HCT116 (cell line): ENCODE measurements at regions not wholly inside any gene's neighbourhood (a gene's known extent, or its start where the extent isn't known, plus 50 kb on each side); places are given as distances from the start of the nearest gene placed in this dataset.

Source experiments
- ATAC-seq: fragments of 200-7000 bp; cut with Tn5 transposase; 2 replicates; pipeline ENCODE4 v1.9.1; 2020; ENCODE audit warnings: mild to moderate bottlenecking, moderate library complexity
- BruUV-seq: library from RNA; stranded (reverse); fragments of 400-500 nt; replicated peaks from 2 replicates; lab custom pipeline; 2021; lab: Mats Ljungman, UMichigan
- CTCF ChIA-PET: fragments of 300-600 bp; sonication (Branson Sonifier 250); formaldehyde crosslinking; loops from one replicate; lab custom pipeline; 2021; ENCODE audit warnings: antibody characterized with exemption; lab: Charles Lee
- POLR2A ChIA-PET: fragments of 300-600, 350-600 bp; sonication (Branson Sonifier 250); formaldehyde crosslinking; loops from one replicate; lab custom pipeline; 2021; ENCODE audit warnings: antibody characterized with exemption; lab: Charles Lee
- RAD21 ChIA-PET, 2 experiments: fragments of 300-600 bp; sonication (Branson Sonifier 250); formaldehyde crosslinking; loops; one replicate each; lab custom pipeline; 2023; ENCODE audit warnings: low total read pairs in 2 of 2; ENCODE audit not compliant: uncharacterized antibody in 2 of 2, unreplicated experiment in 2 of 2, low non-redundant PET in 1 of 2; lab: Charles Lee
- DNase-seq: peaks from one replicate; pipeline ENCODE4 v3.0.0-alpha.2; 2010; ENCODE audit warnings: low read depth, low spot score
- H2AFZ ChIP-seq: fragments of 200-600 bp; shearing (Covaris generic), sonication (generic); 2 replicates; pipeline ENCODE4 v1.6.1; 2017; ENCODE audit warnings: low read depth, mixed run types, mixed read lengths, antibody characterized with exemption, low read length; ENCODE audit not compliant: poor library complexity, severe bottlenecking
- H3K27ac ChIP-seq: 2 replicates; pipeline ENCODE4 v1.5.1; 2012; ENCODE audit warnings: low read depth, low read length
- H3K27me3 ChIP-seq: fragments of 200-600 bp; sonication (generic); 2 replicates; pipeline ENCODE4 v1.6.1; 2016; ENCODE audit warnings: mixed run types, low read length, mixed read lengths; ENCODE audit not compliant: insufficient read depth
- H3K36me3 ChIP-seq, 2 experiments: fragments of 200-500 bp in 1 of 2; fragments of 200-600 bp in 1 of 2; sonication (Bioruptor generic) in 1 of 2; sonication (generic) in 1 of 2; 2 replicates each; pipeline versions ENCODE4 v1.5.1 to v1.6.1; 2014 to 2016; ENCODE audit warnings: low read length in 2 of 2, inconsistent platforms in 1 of 2, mixed read lengths in 1 of 2, mixed run types in 1 of 2; ENCODE audit not compliant: insufficient read depth in 2 of 2, control insufficient read depth in 1 of 2
- H3K4me1 ChIP-seq, 2 experiments: fragments of 200-600 bp in 1 of 2; sonication (generic) in 1 of 2; 2 replicates each; pipeline versions ENCODE4 v1.5.1 to v1.6.1; 2012 to 2017; ENCODE audit warnings: low read length in 2 of 2, inconsistent platforms in 1 of 2, mild to moderate bottlenecking in 1 of 2, mixed read lengths in 1 of 2, mixed run types in 1 of 2, moderate library complexity in 1 of 2; ENCODE audit not compliant: insufficient read depth in 2 of 2, control insufficient read depth in 1 of 2
- H3K4me2 ChIP-seq: fragments of 200-600 bp; sonication (generic); 2 replicates; pipeline ENCODE4 v1.6.1; 2017; ENCODE audit warnings: mixed run types, low read length, mixed read lengths
- H3K4me3 ChIP-seq, 2 experiments: fragments of 200-600 bp in 1 of 2; sonication (generic) in 1 of 2; replicated peaks in 1 of 2; 2 replicates each; pipeline ENCODE4 v1.5.1; 2011 to 2016; ENCODE audit warnings: low read length in 2 of 2, control low read depth in 1 of 2, low read depth in 1 of 2, mild to moderate bottlenecking in 1 of 2, mixed read lengths in 1 of 2, mixed run types in 1 of 2
- H3K79me2 ChIP-seq: fragments of 200-600 bp; sonication (generic); 2 replicates; pipeline ENCODE4 v1.6.1; 2017; ENCODE audit warnings: mild to moderate bottlenecking, mixed run types, low read length, moderate library complexity, mixed read lengths; ENCODE audit not compliant: insufficient read depth
- H3K9ac ChIP-seq: fragments of 200-600 bp; sonication (generic); 2 replicates; pipeline ENCODE4 v1.6.1; 2016; ENCODE audit warnings: low read length, mixed read lengths
- H3K9me2 ChIP-seq: fragments of 200-600 bp; sonication (generic), shearing (Covaris generic); 2 replicates; pipeline ENCODE4 v1.6.1; 2017; ENCODE audit warnings: mixed run types, mild to moderate bottlenecking, moderate library complexity; ENCODE audit not compliant: insufficient read depth
- H3K9me3 ChIP-seq, 2 experiments: fragments of 200-500 bp in 1 of 2; fragments of 200-600 bp in 1 of 2; sonication (Bioruptor generic) in 1 of 2; sonication (generic) in 1 of 2; 2 replicates each; pipeline ENCODE4 v1.6.1; 2014 to 2017; ENCODE audit warnings: low read length in 2 of 2, mixed read lengths in 2 of 2, inconsistent platforms in 1 of 2, low read depth in 1 of 2, mild to moderate bottlenecking in 1 of 2, mixed run types in 1 of 2, moderate library complexity in 1 of 2; ENCODE audit not compliant: control insufficient read depth in 1 of 2, insufficient read depth in 1 of 2
- H4K20me1 ChIP-seq: fragments of 200-600 bp; sonication (generic), shearing (Covaris generic); 2 replicates; pipeline ENCODE4 v1.6.1; 2017; ENCODE audit warnings: mixed run types, mild to moderate bottlenecking, moderate library complexity; ENCODE audit not compliant: insufficient read depth
- CEBPB ChIP-seq: IDR thresholded peaks from 2 replicates; pipeline ENCODE4 v1.6.1; 2012; ENCODE audit warnings: low read depth
- EGR1 ChIP-seq: IDR thresholded peaks from 2 replicates; pipeline ENCODE4 v1.6.1; 2012; ENCODE audit warnings: low read depth
- EZH2 ChIP-seq: fragments of 200-600 bp; sonication (generic); IDR thresholded peaks from 2 replicates; pipeline ENCODE4 v1.6.1; 2017; ENCODE audit warnings: antibody characterized with exemption, mixed run types
- EZH2phosphoT487 ChIP-seq: fragments of 200-600 bp; IDR thresholded peaks from 2 replicates; pipeline ENCODE4 v1.6.1; 2018; ENCODE audit warnings: antibody characterized with exemption, borderline replicate concordance
- FOSL1 ChIP-seq: IDR thresholded peaks from 2 replicates; pipeline ENCODE4 v1.6.1; 2012; ENCODE audit warnings: low read depth
- JUND ChIP-seq: IDR thresholded peaks from 2 replicates; pipeline ENCODE4 v1.6.1; 2012
- RAD21 ChIP-seq: IDR thresholded peaks from 2 replicates; pipeline ENCODE4 v1.6.1; 2012; ENCODE audit warnings: low read depth, mild to moderate bottlenecking
- REST ChIP-seq: IDR thresholded peaks from 2 replicates; pipeline ENCODE4 v1.6.1; 2012; ENCODE audit warnings: low read depth
- SIN3A ChIP-seq: IDR thresholded peaks from 2 replicates; pipeline ENCODE4 v1.6.1; 2012; ENCODE audit warnings: low read depth
- SP1 ChIP-seq: IDR thresholded peaks from 2 replicates; pipeline ENCODE4 v1.6.1; 2012; ENCODE audit warnings: low read depth
- TCF7L2 ChIP-seq: IDR thresholded peaks from 2 replicates; pipeline ENCODE4 v1.7.0; 2011; ENCODE audit warnings: borderline replicate concordance, inconsistent platforms; ENCODE audit not compliant: insufficient read depth, insufficient read length; ENCODE audit errors: extremely low read depth
- YY1 ChIP-seq: IDR thresholded peaks from 2 replicates; pipeline ENCODE4 v1.6.1; 2011; ENCODE audit warnings: low read length, low read depth, moderate library complexity, mild to moderate bottlenecking; ENCODE audit not compliant: insufficient replicate concordance; ENCODE audit errors: extremely low read depth
- intact Hi-C: fragments of 100-400 bp; cut with micrococcal nuclease; formaldehyde crosslinking; loops from 2 replicates; pipeline ENCODE4 v1.10.0; 2022
- TF ChIP-seq, protein P1 (sequence below), 3 experiments: fragments of 200-600 bp in 1 of 3; sonication (generic) in 1 of 3; IDR thresholded peaks in 2 of 3; conservative IDR thresholded peaks in 1 of 3; 2 replicates each; pipeline ENCODE4 v1.5.1; 2012 to 2017; ENCODE audit warnings: low read depth in 2 of 3, low read length in 2 of 3, antibody characterized with exemption in 1 of 3, borderline replicate concordance in 1 of 3, control low read depth in 1 of 3, mild to moderate bottlenecking in 1 of 3, mixed read lengths in 1 of 3, mixed run types in 1 of 3, moderate library complexity in 1 of 3; ENCODE audit not compliant: insufficient read depth in 1 of 3
- TF ChIP-seq, protein P2 (sequence below): IDR thresholded peaks from 2 replicates; pipeline ENCODE4 v1.6.1; 2011; ENCODE audit warnings: mild to moderate bottlenecking, low read length, moderate library complexity; ENCODE audit not compliant: insufficient replicate concordance; ENCODE audit errors: extremely low read depth
- TF ChIP-seq, protein P3 (sequence below): IDR thresholded peaks from 2 replicates; pipeline ENCODE4 v1.6.1; 2012
- TF ChIP-seq, protein P4 (sequence below): IDR thresholded peaks from 2 replicates; pipeline ENCODE4 v1.6.1; 2012

GRCh38 chr5:60522292-60522905 is 177.6 kb downstream of the DEPDC1B start:
- H3K9ac ChIP-seq = no peak overlapping the region
- CTCF ChIA-PET = no interaction called here
- POLR2A ChIA-PET = no interaction called here
- H4K20me1 ChIP-seq = no peaks in the 10 kb centered on the region
- H3K4me2 ChIP-seq = no peak overlapping the region
- TF ChIP-seq EZH2phosphoT487 (no peak), YY1 (no peak), SP1 (no peak), RAD21 (no peak), FOSL1 (no peak), EGR1 (no peak), JUND (no peak), TCF7L2 (no peak), CEBPB (no peak), SIN3A (no peak), REST (no peak), EZH2 (no peak)
- TF ChIP-seq, protein P1, sequence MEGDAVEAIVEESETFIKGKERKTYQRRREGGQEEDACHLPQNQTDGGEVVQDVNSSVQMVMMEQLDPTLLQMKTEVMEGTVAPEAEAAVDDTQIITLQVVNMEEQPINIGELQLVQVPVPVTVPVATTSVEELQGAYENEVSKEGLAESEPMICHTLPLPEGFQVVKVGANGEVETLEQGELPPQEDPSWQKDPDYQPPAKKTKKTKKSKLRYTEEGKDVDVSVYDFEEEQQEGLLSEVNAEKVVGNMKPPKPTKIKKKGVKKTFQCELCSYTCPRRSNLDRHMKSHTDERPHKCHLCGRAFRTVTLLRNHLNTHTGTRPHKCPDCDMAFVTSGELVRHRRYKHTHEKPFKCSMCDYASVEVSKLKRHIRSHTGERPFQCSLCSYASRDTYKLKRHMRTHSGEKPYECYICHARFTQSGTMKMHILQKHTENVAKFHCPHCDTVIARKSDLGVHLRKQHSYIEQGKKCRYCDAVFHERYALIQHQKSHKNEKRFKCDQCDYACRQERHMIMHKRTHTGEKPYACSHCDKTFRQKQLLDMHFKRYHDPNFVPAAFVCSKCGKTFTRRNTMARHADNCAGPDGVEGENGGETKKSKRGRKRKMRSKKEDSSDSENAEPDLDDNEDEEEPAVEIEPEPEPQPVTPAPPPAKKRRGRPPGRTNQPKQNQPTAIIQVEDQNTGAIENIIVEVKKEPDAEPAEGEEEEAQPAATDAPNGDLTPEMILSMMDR (IDR thresholded peaks at IDR 0.05 in 2 of 3, conservative IDR thresholded peaks at IDR 0.05 in 1 of 3; ENCODE audit: borderline replicate concordance in 1 of 3, insufficient read depth in 1 of 3, low read depth in 2 of 3, low read length in 2 of 3) = no peak
- TF ChIP-seq, protein P2, sequence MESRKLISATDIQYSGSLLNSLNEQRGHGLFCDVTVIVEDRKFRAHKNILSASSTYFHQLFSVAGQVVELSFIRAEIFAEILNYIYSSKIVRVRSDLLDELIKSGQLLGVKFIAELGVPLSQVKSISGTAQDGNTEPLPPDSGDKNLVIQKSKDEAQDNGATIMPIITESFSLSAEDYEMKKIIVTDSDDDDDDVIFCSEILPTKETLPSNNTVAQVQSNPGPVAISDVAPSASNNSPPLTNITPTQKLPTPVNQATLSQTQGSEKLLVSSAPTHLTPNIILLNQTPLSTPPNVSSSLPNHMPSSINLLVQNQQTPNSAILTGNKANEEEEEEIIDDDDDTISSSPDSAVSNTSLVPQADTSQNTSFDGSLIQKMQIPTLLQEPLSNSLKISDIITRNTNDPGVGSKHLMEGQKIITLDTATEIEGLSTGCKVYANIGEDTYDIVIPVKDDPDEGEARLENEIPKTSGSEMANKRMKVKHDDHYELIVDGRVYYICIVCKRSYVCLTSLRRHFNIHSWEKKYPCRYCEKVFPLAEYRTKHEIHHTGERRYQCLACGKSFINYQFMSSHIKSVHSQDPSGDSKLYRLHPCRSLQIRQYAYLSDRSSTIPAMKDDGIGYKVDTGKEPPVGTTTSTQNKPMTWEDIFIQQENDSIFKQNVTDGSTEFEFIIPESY = no peak
- TF ChIP-seq, protein P3, sequence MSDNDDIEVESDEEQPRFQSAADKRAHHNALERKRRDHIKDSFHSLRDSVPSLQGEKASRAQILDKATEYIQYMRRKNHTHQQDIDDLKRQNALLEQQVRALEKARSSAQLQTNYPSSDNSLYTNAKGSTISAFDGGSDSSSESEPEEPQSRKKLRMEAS = no peak
- TF ChIP-seq, protein P4, sequence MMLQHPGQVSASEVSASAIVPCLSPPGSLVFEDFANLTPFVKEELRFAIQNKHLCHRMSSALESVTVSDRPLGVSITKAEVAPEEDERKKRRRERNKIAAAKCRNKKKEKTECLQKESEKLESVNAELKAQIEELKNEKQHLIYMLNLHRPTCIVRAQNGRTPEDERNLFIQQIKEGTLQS = no peak
- no peaks in the 10 kb centered on the region for H3K79me2 ChIP-seq
- intact Hi-C loops = no loop called here
- ATAC-seq (no peak), DNase-seq (no peak)
- no peaks in the 10 kb centered on the region for H3K9me3 ChIP-seq
- RAD21 ChIA-PET = no interaction called here
- no peaks in the 10 kb centered on the region for H3K4me1 ChIP-seq
- no TSS peak for BruUV-seq
- no peaks in the 10 kb centered on the region for H3K9me2 ChIP-seq
- no peak overlapping the region for H3K27ac ChIP-seq
- H3K36me3 ChIP-seq = no peaks in the 10 kb centered on the region
- no peak overlapping the region for H2AFZ ChIP-seq
- no peak overlapping the region for H3K4me3 ChIP-seq
- H3K27me3 ChIP-seq = peaks cover 52% of the 10 kb centered on the region; the same call in 1 of the 2 replicates
